Astrocyte of the spinal cord (primary cell): ENCODE measurements at regions not wholly inside any gene's neighbourhood (a gene's known extent, or its start where the extent isn't known, plus 50 kb on each side); places are given as distances from the start of the nearest gene placed in this dataset.

Experiments
- DNase-seq: peaks from one replicate; pipeline ENCODE4 v3.0.0; 2011; ENCODE audit warnings: low read depth, low spot score
- H3K4me3 ChIP-seq: 2 replicates; pipeline ENCODE4 v1.5.1; 2011; ENCODE audit warnings: low read depth, mild to moderate bottlenecking, low read length, moderate library complexity
- CTCF ChIP-seq: IDR thresholded peaks from 2 replicates; pipeline ENCODE4 v1.5.1; 2012; ENCODE audit warnings: low read depth, mild to moderate bottlenecking, low read length, inconsistent platforms
- in situ Hi-C: cut with HindIII; loops from 2 replicates; pipeline ENCODE4 v1.10.0; 2017; ENCODE audit warnings: low sequenced_read_pairs

DNA sequence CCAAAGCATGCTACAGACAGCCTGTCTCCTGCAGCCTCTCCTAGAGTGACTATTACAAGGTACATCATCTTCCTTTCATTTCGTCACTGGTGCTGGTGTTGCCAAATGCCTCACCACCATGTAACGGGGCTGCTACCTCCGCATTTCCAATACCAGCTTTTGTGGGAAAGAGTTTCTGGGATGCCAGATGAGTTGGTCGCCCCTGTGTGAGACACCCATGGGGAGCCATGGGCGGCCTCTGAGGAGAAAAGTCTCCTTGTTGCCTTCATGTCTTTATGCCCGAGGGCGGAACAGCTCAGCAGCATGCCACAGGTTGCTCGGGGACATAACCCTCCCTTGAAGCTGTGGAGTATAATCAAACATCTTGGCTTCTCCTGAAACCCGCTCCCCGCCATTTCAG lies 169.6 kb downstream of the THBS2 start:
- no peak for TF ChIP-seq CTCF
- in situ Hi-C loops = no loop called here
- no peak overlapping the region for H3K4me3 ChIP-seq
- no peak for DNase-seq

- H3K4me3 ChIP-seq = no peak overlapping the region
- DNase-seq = no peak
- in situ Hi-C loops = no loop called here
- no peak for TF ChIP-seq CTCF
These were observed 170.2 kb downstream of the THBS2 start for GRCh38 chr6:169083508-169083874.

- in situ Hi-C loops = no loop called here
- TF ChIP-seq CTCF = no peak
- no peak for DNase-seq
- H3K4me3 ChIP-seq = no peak overlapping the region
These were observed 170.7 kb downstream of the THBS2 start for GRCh38 chr6:169082817-169083507.

DNA sequence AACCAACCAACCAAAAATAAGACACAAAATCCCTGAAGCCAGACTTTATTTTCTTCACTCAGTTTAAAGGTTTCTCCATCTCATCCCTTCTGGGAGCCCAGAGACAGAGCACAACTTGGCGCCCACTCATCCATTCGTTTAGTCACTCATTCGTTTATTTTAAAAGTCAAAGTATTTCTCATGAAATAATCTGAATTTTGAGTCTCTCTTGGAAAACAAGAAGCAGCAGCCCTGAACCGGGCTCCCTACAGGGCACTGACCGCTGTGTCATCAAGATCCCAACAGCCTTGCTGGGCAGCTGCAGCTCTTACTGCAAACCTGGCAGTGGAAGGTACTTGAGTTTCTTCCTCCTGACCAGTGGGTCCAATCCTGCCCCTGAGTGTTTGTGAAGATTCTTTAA lies 171.6 kb downstream of the THBS2 start:
- H3K4me3 ChIP-seq = no peak overlapping the region
- in situ Hi-C loops = no loop called here
- no peak for DNase-seq
- TF ChIP-seq CTCF = no peak

DNA sequence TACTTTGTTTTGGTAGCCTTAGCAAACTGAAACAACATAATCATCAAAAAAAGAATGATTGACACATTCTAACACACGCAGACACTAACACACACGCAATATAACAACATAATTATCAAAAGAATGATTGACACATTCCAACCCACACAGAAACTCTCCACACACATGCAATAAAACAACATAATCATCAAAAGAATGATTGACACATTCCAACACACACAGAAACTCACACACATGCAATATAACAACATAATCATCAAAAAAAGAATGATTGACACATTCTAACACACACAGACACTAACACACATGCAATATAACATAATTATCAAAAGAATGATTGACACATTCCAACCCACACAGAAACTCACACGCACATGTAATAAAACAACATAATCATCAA lies 172.4 kb downstream of the THBS2 start:
- in situ Hi-C loops = no loop called here
- TF ChIP-seq CTCF = no peak
- no peak overlapping the region for H3K4me3 ChIP-seq
- no peak for DNase-seq

GRCh38 chr6:169079650-169080049 lies 174.0 kb downstream of the THBS2 start:
- TF ChIP-seq CTCF = no peak
- no peak overlapping the region for H3K4me3 ChIP-seq
- DNase-seq = peak; percentile 83
- in situ Hi-C loops = no loop called here
